ENCODE measurements at regions not wholly inside any gene's neighbourhood (a gene's known extent, or its start where the extent isn't known, plus 50 kb on each side); places are given as distances from the start of the nearest gene placed in this dataset.

DNA sequence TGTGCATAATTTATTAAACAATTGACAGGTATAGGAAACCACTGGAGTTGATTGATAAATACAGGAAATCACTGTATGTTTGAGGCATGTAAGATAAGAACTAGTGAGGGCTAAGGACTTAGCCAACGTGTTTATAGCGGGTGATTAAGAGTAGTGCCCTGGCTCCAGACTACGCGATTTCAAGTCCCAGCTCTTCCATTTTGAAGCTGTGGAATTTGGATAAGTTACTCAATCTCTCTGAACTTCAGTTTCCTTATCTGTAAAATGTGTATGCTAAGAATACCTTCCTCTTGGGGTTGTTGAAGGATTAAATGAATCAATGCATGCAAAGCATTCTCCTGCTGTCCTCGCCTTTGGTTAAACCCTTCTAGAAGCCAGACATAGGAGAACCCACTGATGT lies 143.3 kb upstream of the GJB5 start:
- TF ChIP-seq, protein P1, sequence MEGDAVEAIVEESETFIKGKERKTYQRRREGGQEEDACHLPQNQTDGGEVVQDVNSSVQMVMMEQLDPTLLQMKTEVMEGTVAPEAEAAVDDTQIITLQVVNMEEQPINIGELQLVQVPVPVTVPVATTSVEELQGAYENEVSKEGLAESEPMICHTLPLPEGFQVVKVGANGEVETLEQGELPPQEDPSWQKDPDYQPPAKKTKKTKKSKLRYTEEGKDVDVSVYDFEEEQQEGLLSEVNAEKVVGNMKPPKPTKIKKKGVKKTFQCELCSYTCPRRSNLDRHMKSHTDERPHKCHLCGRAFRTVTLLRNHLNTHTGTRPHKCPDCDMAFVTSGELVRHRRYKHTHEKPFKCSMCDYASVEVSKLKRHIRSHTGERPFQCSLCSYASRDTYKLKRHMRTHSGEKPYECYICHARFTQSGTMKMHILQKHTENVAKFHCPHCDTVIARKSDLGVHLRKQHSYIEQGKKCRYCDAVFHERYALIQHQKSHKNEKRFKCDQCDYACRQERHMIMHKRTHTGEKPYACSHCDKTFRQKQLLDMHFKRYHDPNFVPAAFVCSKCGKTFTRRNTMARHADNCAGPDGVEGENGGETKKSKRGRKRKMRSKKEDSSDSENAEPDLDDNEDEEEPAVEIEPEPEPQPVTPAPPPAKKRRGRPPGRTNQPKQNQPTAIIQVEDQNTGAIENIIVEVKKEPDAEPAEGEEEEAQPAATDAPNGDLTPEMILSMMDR (conservative IDR thresholded peaks at IDR 0.05 in 1 of 2, IDR thresholded peaks at IDR 0.05 in 1 of 2; ENCODE audit: low read depth in 1 of 2, low read length in 2 of 2): no peak
- TF ChIP-seq EZH2 (IDR thresholded peaks at IDR 0.05; ENCODE audit: low read length, missing control alignments): no peak
